C4-2B (cell line): ENCODE measurements at regions not wholly inside any gene's neighbourhood (a gene's known extent, or its start where the extent isn't known, plus 50 kb on each side); places are given as distances from the start of the nearest gene placed in this dataset.

Source experiments
- CTCF ChIP-seq: fragments of 450-650 bp; conservative IDR thresholded peaks from 2 replicates; pipeline ENCODE4 v1.5.1; 2017; ENCODE audit warnings: mild to moderate bottlenecking
- ZFX ChIP-seq: fragments of 450-650 bp; IDR thresholded peaks from 2 replicates; pipeline ENCODE4 v1.6.1; 2017

DNA sequence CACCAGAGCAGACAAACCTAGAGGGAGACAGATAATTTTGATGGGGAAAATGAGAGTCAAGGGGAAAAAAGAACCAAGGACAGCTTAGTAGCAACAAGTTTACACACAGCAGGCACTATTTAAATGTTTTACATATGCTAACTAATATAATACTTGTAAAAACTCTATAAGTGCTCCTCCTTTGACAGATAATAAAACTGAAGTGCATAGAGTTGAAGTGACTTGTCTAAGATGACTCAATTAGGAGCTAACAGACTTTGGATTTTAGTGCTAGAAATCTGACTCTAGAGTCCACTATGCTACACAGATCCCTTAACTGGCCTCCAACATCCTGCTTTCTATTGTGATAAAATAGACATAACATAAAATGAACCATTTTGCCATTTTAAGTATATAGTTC, 506.9 kb downstream of the SATB2 start:
- TF ChIP-seq CTCF (no peak), ZFX (no peak)
